Body of pancreas (tissue), 4 donors: ENCODE measurements at regions not wholly inside any gene's neighbourhood (a gene's known extent, or its start where the extent isn't known, plus 50 kb on each side); places are given as distances from the start of the nearest gene placed in this dataset.
"Not testable (repeated sequence)": the region's sequence is repeated elsewhere in the genome, so short reads cannot be mapped to it uniquely, and the experiment has no call there.

Experiments
- POLR2A ChIP-seq, 3 donors: fragments of 450-650 bp; IDR thresholded peaks; one replicate each; pipeline ENCODE4 v1.6.1; 2016; ENCODE audit warnings: antibody characterized with exemption in 3 of 3, mild to moderate bottlenecking in 2 of 3
- TF ChIP-seq, protein P1 (sequence below), 7 experiments: fragments of 450-650 bp in 4 of 7; fragments of 200-600 bp in 3 of 7; sonication (generic) in 3 of 7; IDR thresholded peaks; one replicate each; pipeline ENCODE4 v1.5.1; 2016 to 2019; ENCODE audit warnings: antibody characterized with exemption in 7 of 7

DNA sequence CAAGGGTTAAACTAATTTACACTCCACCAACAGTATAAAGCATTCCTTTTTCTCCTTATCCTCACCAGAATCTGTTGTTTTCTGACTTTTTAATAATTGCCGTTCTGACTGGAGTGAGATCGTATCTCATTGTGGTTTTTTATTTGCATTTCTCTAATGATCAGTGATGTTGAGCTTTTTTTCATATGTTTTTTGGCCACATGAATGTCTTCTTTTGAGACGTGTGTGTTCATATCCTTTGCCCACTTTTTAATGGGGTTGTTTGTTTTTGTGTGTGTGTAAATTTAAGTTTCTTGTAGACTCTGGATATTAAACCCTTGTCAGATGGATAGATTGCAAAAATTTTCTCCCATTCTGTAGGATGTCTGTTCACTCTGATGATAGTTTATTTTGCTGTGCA lies 345.7 kb upstream of the ZNF608 start:
- TF ChIP-seq, protein P1, sequence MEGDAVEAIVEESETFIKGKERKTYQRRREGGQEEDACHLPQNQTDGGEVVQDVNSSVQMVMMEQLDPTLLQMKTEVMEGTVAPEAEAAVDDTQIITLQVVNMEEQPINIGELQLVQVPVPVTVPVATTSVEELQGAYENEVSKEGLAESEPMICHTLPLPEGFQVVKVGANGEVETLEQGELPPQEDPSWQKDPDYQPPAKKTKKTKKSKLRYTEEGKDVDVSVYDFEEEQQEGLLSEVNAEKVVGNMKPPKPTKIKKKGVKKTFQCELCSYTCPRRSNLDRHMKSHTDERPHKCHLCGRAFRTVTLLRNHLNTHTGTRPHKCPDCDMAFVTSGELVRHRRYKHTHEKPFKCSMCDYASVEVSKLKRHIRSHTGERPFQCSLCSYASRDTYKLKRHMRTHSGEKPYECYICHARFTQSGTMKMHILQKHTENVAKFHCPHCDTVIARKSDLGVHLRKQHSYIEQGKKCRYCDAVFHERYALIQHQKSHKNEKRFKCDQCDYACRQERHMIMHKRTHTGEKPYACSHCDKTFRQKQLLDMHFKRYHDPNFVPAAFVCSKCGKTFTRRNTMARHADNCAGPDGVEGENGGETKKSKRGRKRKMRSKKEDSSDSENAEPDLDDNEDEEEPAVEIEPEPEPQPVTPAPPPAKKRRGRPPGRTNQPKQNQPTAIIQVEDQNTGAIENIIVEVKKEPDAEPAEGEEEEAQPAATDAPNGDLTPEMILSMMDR (IDR thresholded peaks at IDR 0.05): not testable (repeated sequence)
- TF ChIP-seq POLR2A (IDR thresholded peaks at IDR 0.05): not testable (repeated sequence)
